ENCODE measurements at regions not wholly inside any gene's neighbourhood (a gene's known extent, or its start where the extent isn't known, plus 50 kb on each side); places are given as distances from the start of the nearest gene placed in this dataset.
"Not testable (repeated sequence)": the region's sequence is repeated elsewhere in the genome, so short reads cannot be mapped to it uniquely, and the experiment has no call there.

DNA sequence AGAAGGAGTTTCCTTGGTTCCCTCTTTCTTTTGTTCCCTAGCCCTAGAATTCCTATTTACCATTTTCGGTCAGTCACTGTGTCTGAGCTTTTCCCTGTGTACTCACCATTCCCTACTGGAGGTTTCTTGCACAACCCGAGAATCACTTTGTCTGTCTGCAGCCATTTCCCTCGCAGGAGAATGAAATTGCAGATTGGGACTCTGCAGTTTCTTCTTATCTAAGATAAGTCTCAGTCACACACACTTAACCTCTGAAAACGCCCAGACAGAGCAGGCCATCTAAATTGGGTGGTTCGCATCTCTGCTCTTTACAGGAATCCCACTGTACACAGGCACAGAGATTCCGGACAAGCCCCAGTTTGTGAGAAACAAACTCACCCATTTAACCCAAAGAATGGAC is 58.6 kb upstream of the CNTNAP2 start:
- no peak for DNase-seq
- no peak overlapping the region for H3K4me3 Mint-ChIP-seq (ENCODE audit: unreplicated experiment)
- no peaks in the 10 kb centered on the region for H3K9me3 Mint-ChIP-seq (ENCODE audit: unreplicated experiment)
- no peaks in the 10 kb centered on the region for H3K36me3 Mint-ChIP-seq (ENCODE audit: unreplicated experiment)
- no peak for TF ChIP-seq CTCF (IDR thresholded peaks at IDR 0.05; ENCODE audit: partially characterized antibody, unreplicated experiment)
- H3K4me1 Mint-ChIP-seq (ENCODE audit: low read depth, unreplicated experiment): no peaks in the 10 kb centered on the region
- no peak overlapping the region for H3K27ac Mint-ChIP-seq (ENCODE audit: unreplicated experiment)
- no peaks in the 10 kb centered on the region for H3K27me3 Mint-ChIP-seq (ENCODE audit: unreplicated experiment)

DNA sequence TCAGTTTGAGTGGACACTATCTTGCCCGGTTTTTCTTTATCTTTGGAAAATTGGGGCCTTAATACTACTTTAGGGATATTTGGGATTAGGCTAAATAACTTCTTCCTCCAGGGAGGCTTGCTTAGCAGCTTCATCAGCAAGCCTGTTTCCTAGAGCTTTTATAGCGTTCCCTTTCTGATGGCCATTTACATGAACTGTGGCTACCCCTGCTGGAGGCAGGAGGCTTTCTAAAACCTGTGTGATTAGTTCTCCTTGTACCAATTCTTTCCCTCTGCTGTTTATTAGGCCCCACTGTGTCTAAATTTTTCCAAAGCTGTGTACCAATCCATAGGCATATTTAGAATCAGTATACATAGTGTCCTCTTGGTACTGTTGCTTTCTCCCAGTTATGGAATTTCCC is 61.7 kb upstream of the CNTNAP2 start:
- DNase-seq: no peak
- Mint-ChIP-seq H3K27me3 (ENCODE audit: unreplicated experiment) (no peaks in the 10 kb centered on the region), H3K9me3 (ENCODE audit: unreplicated experiment) (no peaks in the 10 kb centered on the region), H3K36me3 (ENCODE audit: unreplicated experiment) (no peaks in the 10 kb centered on the region), H3K27ac (ENCODE audit: unreplicated experiment) (no peak overlapping the region), H3K4me3 (ENCODE audit: unreplicated experiment) (no peak overlapping the region), H3K4me1 (ENCODE audit: low read depth, unreplicated experiment) (no peaks in the 10 kb centered on the region)
- TF ChIP-seq CTCF (IDR thresholded peaks at IDR 0.05; ENCODE audit: partially characterized antibody, unreplicated experiment): no peak

DNA sequence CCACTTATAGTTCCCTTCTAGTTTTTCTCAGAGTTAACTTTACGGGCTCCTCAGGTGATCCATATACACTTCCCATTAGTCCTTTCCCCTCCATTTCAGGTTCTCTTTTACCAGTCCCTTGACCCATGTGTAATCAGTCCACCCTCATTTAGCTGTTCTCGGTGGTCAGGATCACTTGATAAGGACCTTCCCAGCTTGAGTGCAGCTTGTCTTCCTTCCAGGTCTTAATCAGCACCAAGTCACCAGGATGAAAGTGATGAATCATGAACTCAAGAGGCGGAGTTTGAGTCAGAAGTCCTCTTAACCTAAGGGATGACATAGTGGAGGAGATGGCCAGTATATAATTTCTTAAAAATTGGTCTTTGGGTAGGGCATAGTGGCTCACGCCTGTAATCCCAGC is 63.1 kb upstream of the CNTNAP2 start:
- Mint-ChIP-seq H3K27ac (ENCODE audit: unreplicated experiment) (no peak overlapping the region), H3K36me3 (ENCODE audit: unreplicated experiment) (no peaks in the 10 kb centered on the region), H3K4me3 (ENCODE audit: unreplicated experiment) (no peak overlapping the region), H3K27me3 (ENCODE audit: unreplicated experiment) (no peaks in the 10 kb centered on the region), H3K4me1 (ENCODE audit: low read depth, unreplicated experiment) (no peaks in the 10 kb centered on the region), H3K9me3 (ENCODE audit: unreplicated experiment) (no peaks in the 10 kb centered on the region)
- TF ChIP-seq CTCF (IDR thresholded peaks at IDR 0.05; ENCODE audit: partially characterized antibody, unreplicated experiment): no peak
- no peak for DNase-seq

- H3K36me3 Mint-ChIP-seq (ENCODE audit: unreplicated experiment); DNase-seq; H3K27me3 Mint-ChIP-seq (ENCODE audit: unreplicated experiment); H3K4me3 Mint-ChIP-seq (ENCODE audit: unreplicated experiment); H3K9me3 Mint-ChIP-seq (ENCODE audit: unreplicated experiment); H3K27ac Mint-ChIP-seq (ENCODE audit: unreplicated experiment); H3K4me1 Mint-ChIP-seq (ENCODE audit: low read depth, unreplicated experiment): not testable (repeated sequence)
Observed at GRCh38 chr7:146043310-146043709, 73.3 kb upstream of the CNTNAP2 start.

DNA sequence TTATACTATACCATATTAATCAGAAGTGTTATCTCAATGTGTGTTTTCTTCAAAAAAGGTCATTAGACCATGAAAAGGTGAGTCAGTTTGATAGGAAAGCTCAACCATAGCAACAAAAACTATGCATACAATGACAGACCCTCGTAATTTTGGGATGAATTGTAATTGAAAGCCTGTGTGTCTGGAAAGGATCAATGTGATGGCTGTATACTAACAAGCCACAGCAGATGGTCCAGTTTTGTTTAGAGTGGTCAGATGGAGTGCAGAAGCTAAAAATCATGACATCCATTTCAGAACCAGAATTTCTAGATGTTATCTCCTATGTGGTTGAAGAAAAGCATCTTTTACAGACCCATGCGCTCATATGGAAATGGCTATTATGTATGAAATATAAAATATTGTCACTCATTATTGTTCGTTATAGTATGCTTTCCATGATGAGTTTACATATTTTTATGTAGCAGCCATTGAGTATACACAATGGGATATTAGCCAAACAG is 88.3 kb upstream of the CNTNAP2 start:
- DNase-seq: no peak
- no peaks in the 10 kb centered on the region for H3K36me3 Mint-ChIP-seq (ENCODE audit: unreplicated experiment)
- H3K9me3 Mint-ChIP-seq (ENCODE audit: unreplicated experiment): peaks cover 4% of the 10 kb centered on the region
- H3K4me1 Mint-ChIP-seq (ENCODE audit: low read depth, unreplicated experiment): peaks cover 6% of the 10 kb centered on the region
- peak overlapping the region; percentile 29 for H3K27ac Mint-ChIP-seq (ENCODE audit: unreplicated experiment)
- no peaks in the 10 kb centered on the region for H3K27me3 Mint-ChIP-seq (ENCODE audit: unreplicated experiment)
- TF ChIP-seq CTCF (IDR thresholded peaks at IDR 0.05; ENCODE audit: partially characterized antibody, unreplicated experiment): no peak
- no peak overlapping the region for H3K4me3 Mint-ChIP-seq (ENCODE audit: unreplicated experiment)

DNA sequence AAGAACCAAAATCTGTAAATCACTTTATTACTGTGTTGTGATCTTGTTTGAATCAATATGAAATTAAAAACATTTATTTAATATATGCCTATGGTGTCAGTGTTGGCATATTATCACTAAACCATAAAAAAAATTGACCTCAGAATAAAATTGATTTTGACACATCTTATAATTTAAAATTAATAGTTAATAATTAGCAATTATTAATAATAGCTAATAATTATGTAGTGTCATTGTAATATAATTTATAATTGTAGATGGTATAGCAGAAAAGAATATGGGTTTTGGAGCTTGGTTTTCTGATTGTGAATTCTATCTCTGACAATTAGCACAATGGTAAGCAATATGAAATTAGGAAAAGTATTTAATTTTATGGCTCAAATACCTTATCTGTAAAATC is 89.4 kb upstream of the CNTNAP2 start:
- Mint-ChIP-seq H3K27ac (ENCODE audit: unreplicated experiment) (no peak overlapping the region), H3K36me3 (ENCODE audit: unreplicated experiment) (no peaks in the 10 kb centered on the region)

More for the DNA sequence above, 89.4 kb upstream of the CNTNAP2 start:
- Mint-ChIP-seq H3K27me3 (ENCODE audit: unreplicated experiment) (no peaks in the 10 kb centered on the region), H3K4me3 (ENCODE audit: unreplicated experiment) (no peak overlapping the region), H3K4me1 (ENCODE audit: low read depth, unreplicated experiment) (peaks cover 6% of the 10 kb centered on the region), H3K9me3 (ENCODE audit: unreplicated experiment) (peaks cover 4% of the 10 kb centered on the region)
- no peak for TF ChIP-seq CTCF (IDR thresholded peaks at IDR 0.05; ENCODE audit: partially characterized antibody, unreplicated experiment)
- no peak for DNase-seq
